AG08395 (cell line): ENCODE measurements at regions not wholly inside any gene's neighbourhood (a gene's known extent, or its start where the extent isn't known, plus 50 kb on each side); places are given as distances from the start of the nearest gene placed in this dataset.

ENCODE experiments used
- DNase-seq: peaks from one replicate; pipeline ENCODE4 v3.0.0; 2012; ENCODE audit warnings: mixed read lengths, low spot score

DNA sequence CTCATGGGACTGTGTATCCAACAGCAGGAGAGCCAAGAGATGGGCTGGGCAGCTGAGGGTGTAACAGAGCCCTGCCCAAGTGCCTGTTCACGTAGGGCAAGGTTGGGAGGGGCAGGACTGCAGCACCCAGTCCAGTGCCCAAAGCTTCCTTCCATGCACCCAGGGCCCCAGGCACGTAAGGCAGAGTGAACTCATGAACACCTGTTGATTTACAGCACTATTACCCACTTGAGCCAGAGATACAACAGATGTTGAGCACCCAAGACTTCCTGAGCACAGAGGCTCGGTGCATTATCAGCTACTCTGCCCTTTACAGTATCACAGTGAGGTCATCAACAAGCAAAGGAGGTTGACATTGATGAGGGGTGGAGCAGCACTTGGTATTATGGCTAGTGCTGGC is 50.2 kb upstream of the FHL2 start:
- no peak for DNase-seq
